ENCODE measurements at regions not wholly inside any gene's neighbourhood (a gene's known extent, or its start where the extent isn't known, plus 50 kb on each side); places are given as distances from the start of the nearest gene placed in this dataset.

GRCh38 chr1:59128784-59129227 lies 168.1 kb upstream of the FGGY start:
- Histone ChIP-seq H3K27me3 (ENCODE audit: control insufficient read depth, insufficient read depth, low read length) (no peaks in the 10 kb centered on the region), H3K4me3 (ENCODE audit: low read depth, low read length) (no peak overlapping the region), H3K27ac (ENCODE audit: low read depth, low read length) (peak overlapping the region; percentile 58), H3K9me3 (ENCODE audit: control insufficient read depth, insufficient read depth, low read length) (no peaks in the 10 kb centered on the region)
- TF ChIP-seq CTCF (IDR thresholded peaks at IDR 0.05; ENCODE audit: low read depth, low read length): no peak
- ChIA-PET CTCF (no interaction called here), POLR2A (interaction anchor here (0.9 to 1.1 kb wide), 3 partner anchors 16 to 345 kb away, joined by 3 to 6 read pairs (median 3); partner anchors contain the start of gene JUN)
- DNase-seq (ENCODE audit: low read depth, low spot score): no peak

- no peaks in the 10 kb centered on the region for H3K9me3 ChIP-seq (ENCODE audit: control insufficient read depth, insufficient read depth, low read length)
- TF ChIP-seq CTCF (IDR thresholded peaks at IDR 0.05; ENCODE audit: low read depth, low read length): no peak
- DNase-seq (ENCODE audit: low read depth, low spot score): no peak
- ChIA-PET CTCF (no interaction called here), POLR2A (no interaction called here)
- no peak overlapping the region for H3K4me3 ChIP-seq (ENCODE audit: low read depth, low read length)
- no peaks in the 10 kb centered on the region for H3K27me3 ChIP-seq (ENCODE audit: control insufficient read depth, insufficient read depth, low read length)
- H3K27ac ChIP-seq (ENCODE audit: low read depth, low read length): no peak overlapping the region
Measured at GRCh38 chr1:59132295-59132694, 164.6 kb upstream of the FGGY start.

- TF ChIP-seq CTCF (IDR thresholded peaks at IDR 0.05; ENCODE audit: low read depth, low read length): no peak
- H3K27ac ChIP-seq (ENCODE audit: low read depth, low read length): no peak overlapping the region
- H3K27me3 ChIP-seq (ENCODE audit: control insufficient read depth, insufficient read depth, low read length): no peaks in the 10 kb centered on the region
- H3K4me3 ChIP-seq (ENCODE audit: low read depth, low read length): no peak overlapping the region
- no peaks in the 10 kb centered on the region for H3K9me3 ChIP-seq (ENCODE audit: control insufficient read depth, insufficient read depth, low read length)
- POLR2A ChIA-PET: no interaction called here
- DNase-seq (ENCODE audit: low read depth, low spot score): no peak
- CTCF ChIA-PET: no interaction called here
Measured at GRCh38 chr1:59133997-59134396, 162.9 kb upstream of the FGGY start.

GRCh38 chr1:59135761-59136255 lies 161.1 kb upstream of the FGGY start:
- ChIA-PET POLR2A (interaction anchor here (0.5 kb wide), 1 partner anchor 357 kb away, joined by 3 read pairs; no protein-coding TSS in a partner anchor), CTCF (no interaction called here)
- no peak for TF ChIP-seq CTCF (IDR thresholded peaks at IDR 0.05; ENCODE audit: low read depth, low read length)
- DNase-seq (ENCODE audit: low read depth, low spot score): no peak
- H3K4me3 ChIP-seq (ENCODE audit: low read depth, low read length): no peak overlapping the region
- H3K9me3 ChIP-seq (ENCODE audit: control insufficient read depth, insufficient read depth, low read length): no peaks in the 10 kb centered on the region
- no peak overlapping the region for H3K27ac ChIP-seq (ENCODE audit: low read depth, low read length)
- no peaks in the 10 kb centered on the region for H3K27me3 ChIP-seq (ENCODE audit: control insufficient read depth, insufficient read depth, low read length)

DNA sequence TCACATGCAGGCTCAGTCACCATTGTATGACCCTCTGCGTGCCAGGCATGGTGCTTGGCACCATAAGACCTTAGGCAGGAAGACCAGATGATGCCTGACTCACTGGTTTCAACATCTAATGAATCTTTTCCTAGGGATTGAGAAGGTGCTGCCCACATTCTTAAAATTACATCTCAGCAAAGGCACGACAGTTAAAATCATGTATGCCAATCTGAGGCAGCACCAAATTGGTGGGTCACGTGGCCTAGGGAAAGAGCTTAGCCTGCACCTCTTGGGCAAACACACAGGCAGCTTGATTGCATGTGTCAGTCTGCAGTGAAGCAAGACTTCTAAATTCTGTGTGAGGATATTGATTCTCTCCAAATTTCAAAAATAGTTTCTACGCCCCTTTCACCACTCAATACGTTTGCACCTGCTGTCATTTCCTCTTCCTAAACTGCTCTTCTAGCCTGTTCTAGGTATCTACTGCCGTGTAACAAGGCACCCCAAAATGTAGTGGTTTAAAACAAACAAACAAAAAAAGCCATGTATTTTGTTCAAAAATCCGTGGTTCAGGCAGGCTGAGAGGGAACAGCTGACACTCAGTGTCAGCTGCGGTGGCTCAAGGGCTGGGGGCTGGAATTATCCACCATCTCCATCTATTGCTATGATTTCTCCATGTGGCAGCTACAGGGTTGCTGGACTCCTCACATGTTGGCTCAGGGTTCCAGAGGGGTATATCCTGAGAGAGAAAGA lies 160.2 kb upstream of the FGGY start:
- no peak for DNase-seq (ENCODE audit: low read depth, low spot score)
- Histone ChIP-seq H3K9me3 (ENCODE audit: control insufficient read depth, insufficient read depth, low read length) (no peaks in the 10 kb centered on the region), H3K27me3 (ENCODE audit: control insufficient read depth, insufficient read depth, low read length) (no peaks in the 10 kb centered on the region), H3K27ac (ENCODE audit: low read depth, low read length) (no peak overlapping the region), H3K4me3 (ENCODE audit: low read depth, low read length) (no peak overlapping the region)
- POLR2A ChIA-PET: no interaction called here
- TF ChIP-seq CTCF (IDR thresholded peaks at IDR 0.05; ENCODE audit: low read depth, low read length): no peak
- CTCF ChIA-PET: no interaction called here

Measured in AG04450 (cell line).